CD4-positive, alpha-beta T cell (primary cell): ENCODE measurements at regions not wholly inside any gene's neighbourhood (a gene's known extent, or its start where the extent isn't known, plus 50 kb on each side); places are given as distances from the start of the nearest gene placed in this dataset.

Experiments
- ATAC-seq: fragments of 200-7000 bp; cut with Tn5 transposase; one replicate; pipeline ENCODE4 v1.10.0; 2022; ENCODE audit warnings: mild to moderate bottlenecking; ENCODE audit not compliant: poor library complexity
- CTCF ChIA-PET: fragments of 350-600 bp; sonication (Branson Sonifier 250); formaldehyde crosslinking; loops from one replicate; lab custom pipeline; 2021; ENCODE audit warnings: antibody characterized with exemption, inconsistent platforms; lab: Charles Lee
- POLR2A ChIA-PET: fragments of 350-600 bp; sonication (Branson Sonifier 250); formaldehyde crosslinking; loops from one replicate; lab custom pipeline; 2021; ENCODE audit warnings: antibody characterized with exemption, inconsistent platforms; lab: Charles Lee
- DNase-seq, 14 experiments: peaks; one replicate each; pipeline ENCODE4 v3.0.0-alpha.2; 2013 to 2020; ENCODE audit warnings: mixed read lengths in 2 of 14
- H3K27ac ChIP-seq, 2 donors: one replicate each; pipeline versions ENCODE4 v1.5.1 to v1.7.0; 2013; ENCODE audit warnings: low read length in 2 of 2, low read depth in 1 of 2, mild to moderate bottlenecking in 1 of 2
- H3K27me3 ChIP-seq, 2 experiments: 1 replicate in 1 of 2; 2 replicates in 1 of 2; pipeline versions ENCODE4 v1.6.1 to v1.7.0; 2013; ENCODE audit warnings: low read length in 2 of 2, control low read depth in 1 of 2, mild to moderate bottlenecking in 1 of 2, moderate library complexity in 1 of 2; ENCODE audit not compliant: insufficient read depth in 2 of 2, control insufficient read depth in 1 of 2
- H3K36me3 ChIP-seq: one replicate; pipeline ENCODE4 v1.6.1; 2013; ENCODE audit warnings: low read length, control low read depth; ENCODE audit not compliant: insufficient read depth
- H3K4me1 ChIP-seq: one replicate; pipeline ENCODE4 v1.6.1; 2013; ENCODE audit warnings: low read length, control low read depth; ENCODE audit not compliant: insufficient read depth
- H3K4me3 ChIP-seq: one replicate; pipeline ENCODE4 v1.5.1; 2013; ENCODE audit warnings: mild to moderate bottlenecking, low read length, moderate library complexity
- H3K9me3 ChIP-seq, 2 experiments: 1 replicate in 1 of 2; 2 replicates in 1 of 2; pipeline versions ENCODE4 v1.6.1 to v1.7.0; 2013; ENCODE audit warnings: low read length in 2 of 2, mild to moderate bottlenecking in 2 of 2, control low read depth in 1 of 2, moderate library complexity in 1 of 2; ENCODE audit not compliant: control insufficient read depth in 1 of 2, insufficient read depth in 1 of 2
- H3K27ac Mint-ChIP-seq: one replicate; pipeline ENCODE4 v1.8.0; 2020; ENCODE audit warnings: mixed read lengths
- H3K27me3 Mint-ChIP-seq: one replicate; pipeline ENCODE4 v1.8.0; 2021; ENCODE audit warnings: mixed read lengths
- H3K36me3 Mint-ChIP-seq: one replicate; pipeline ENCODE4 v1.8.0; 2021; ENCODE audit warnings: low read depth, mixed read lengths
- H3K4me1 Mint-ChIP-seq: one replicate; pipeline ENCODE4 v1.8.0; 2021; ENCODE audit warnings: low read depth, mixed read lengths
- H3K4me3 Mint-ChIP-seq: one replicate; pipeline ENCODE4 v1.8.0; 2020; ENCODE audit warnings: mild to moderate bottlenecking, mixed read lengths
- H3K9me3 Mint-ChIP-seq: one replicate; pipeline ENCODE4 v1.8.0; 2020; ENCODE audit warnings: mixed read lengths
- intact Hi-C, 2 experiments: fragments of 100-400 bp; cut with DNase I in 1 of 2; cut with micrococcal nuclease in 1 of 2; formaldehyde crosslinking; loops; one replicate each; pipeline versions ENCODE4 v1.15.1 to v1.9.0; 2023 to 2025; cut with DNase I, micrococcal nuclease
- TF ChIP-seq, protein P1 (sequence below): fragments of 200-600 bp; IDR thresholded peaks from one replicate; pipeline ENCODE4 v1.8.0; 2022; ENCODE audit warnings: antibody characterized with exemption, mild to moderate bottlenecking

DNA sequence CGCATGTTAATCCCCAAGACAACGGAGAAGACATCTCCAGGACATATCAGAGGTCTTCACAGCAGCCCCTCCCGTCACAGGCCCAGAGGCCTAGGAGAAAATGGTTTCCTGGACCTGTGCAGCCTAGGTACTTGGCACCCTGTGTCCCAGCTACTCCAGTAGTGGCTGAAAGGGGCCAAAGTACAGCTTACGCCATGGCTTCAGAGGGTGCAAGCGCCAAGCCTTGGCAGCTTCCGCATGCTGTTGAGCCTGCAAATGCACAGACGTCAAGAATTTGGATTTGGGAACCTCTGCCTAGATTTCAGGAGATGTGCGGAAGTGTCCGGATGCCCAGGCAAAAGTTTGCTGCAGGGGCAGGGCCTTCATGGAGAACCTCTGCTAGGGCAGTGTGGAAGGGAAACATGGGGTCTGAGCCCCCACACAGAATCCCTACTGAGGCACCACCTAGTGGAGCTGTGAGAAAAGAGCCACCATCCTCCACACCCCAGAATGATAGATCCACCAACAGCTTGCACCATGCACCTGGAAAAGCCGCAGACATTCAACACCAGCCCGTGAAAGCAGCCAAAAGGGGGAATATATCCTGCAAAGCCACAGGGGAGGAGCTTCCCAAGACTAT is 159.3 kb upstream of the COX10 start:
- no peaks in the 10 kb centered on the region for H3K36me3 Mint-ChIP-seq
- H3K9me3 Mint-ChIP-seq: peaks cover 4% of the 10 kb centered on the region
- no peak overlapping the region for H3K27ac Mint-ChIP-seq
- Histone ChIP-seq H3K4me1 (no peaks in the 10 kb centered on the region), H3K36me3 (no peaks in the 10 kb centered on the region), H3K4me3 (no peak overlapping the region), H3K9me3 (peaks cover 0 to 5% of the 10 kb centered on the region in 2 experiments), H3K27ac (no peak overlapping the region), H3K27me3 (no peaks in the 10 kb centered on the region)
- CTCF ChIA-PET: interaction anchor here (1.2 kb wide), 1 partner anchor 102 kb away, joined by 3 read pairs; no protein-coding TSS in a partner anchor
- DNase-seq (no peak), ATAC-seq (no peak)
- no peaks in the 10 kb centered on the region for H3K27me3 Mint-ChIP-seq
- TF ChIP-seq, protein P1, sequence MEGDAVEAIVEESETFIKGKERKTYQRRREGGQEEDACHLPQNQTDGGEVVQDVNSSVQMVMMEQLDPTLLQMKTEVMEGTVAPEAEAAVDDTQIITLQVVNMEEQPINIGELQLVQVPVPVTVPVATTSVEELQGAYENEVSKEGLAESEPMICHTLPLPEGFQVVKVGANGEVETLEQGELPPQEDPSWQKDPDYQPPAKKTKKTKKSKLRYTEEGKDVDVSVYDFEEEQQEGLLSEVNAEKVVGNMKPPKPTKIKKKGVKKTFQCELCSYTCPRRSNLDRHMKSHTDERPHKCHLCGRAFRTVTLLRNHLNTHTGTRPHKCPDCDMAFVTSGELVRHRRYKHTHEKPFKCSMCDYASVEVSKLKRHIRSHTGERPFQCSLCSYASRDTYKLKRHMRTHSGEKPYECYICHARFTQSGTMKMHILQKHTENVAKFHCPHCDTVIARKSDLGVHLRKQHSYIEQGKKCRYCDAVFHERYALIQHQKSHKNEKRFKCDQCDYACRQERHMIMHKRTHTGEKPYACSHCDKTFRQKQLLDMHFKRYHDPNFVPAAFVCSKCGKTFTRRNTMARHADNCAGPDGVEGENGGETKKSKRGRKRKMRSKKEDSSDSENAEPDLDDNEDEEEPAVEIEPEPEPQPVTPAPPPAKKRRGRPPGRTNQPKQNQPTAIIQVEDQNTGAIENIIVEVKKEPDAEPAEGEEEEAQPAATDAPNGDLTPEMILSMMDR: no peak
- intact Hi-C loops: no loop called here
- POLR2A ChIA-PET: no interaction called here
- H3K4me1 Mint-ChIP-seq: no peaks in the 10 kb centered on the region
- H3K4me3 Mint-ChIP-seq: no peak overlapping the region

DNA sequence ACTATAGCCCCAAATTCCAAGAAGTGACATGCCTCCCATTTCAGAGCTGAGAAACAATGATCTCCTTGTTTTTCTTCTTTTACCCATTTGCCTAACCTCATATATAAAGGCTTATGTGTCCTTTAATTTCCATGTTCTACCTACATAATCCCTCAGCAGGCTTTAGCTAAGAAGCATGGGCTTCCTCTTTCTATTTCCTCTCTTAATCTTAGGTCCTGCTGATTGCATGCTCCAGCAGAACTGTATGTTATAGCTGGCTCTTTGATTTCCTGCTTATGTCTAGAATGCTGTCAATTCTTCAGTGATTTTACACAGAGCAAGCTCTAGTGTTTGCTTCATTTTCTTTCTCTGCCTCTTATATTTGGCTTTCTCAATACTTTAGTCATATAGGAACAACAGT is 151.7 kb upstream of the COX10 start:
- no peak overlapping the region for H3K4me3 ChIP-seq
- H3K27me3 ChIP-seq: no peaks in the 10 kb centered on the region
- CTCF ChIA-PET: interaction anchor here (1.1 kb wide), 1 partner anchor 9 kb away, joined by 3 read pairs; no protein-coding TSS in a partner anchor
- no peaks in the 10 kb centered on the region for H3K36me3 ChIP-seq
- peaks cover 4% of the 10 kb centered on the region for H3K9me3 Mint-ChIP-seq
- no peaks in the 10 kb centered on the region for H3K36me3 Mint-ChIP-seq
- H3K4me3 Mint-ChIP-seq: no peak overlapping the region
- no peak overlapping the region for H3K27ac ChIP-seq
- POLR2A ChIA-PET: no interaction called here
- H3K4me1 Mint-ChIP-seq: no peaks in the 10 kb centered on the region
- intact Hi-C loops: no loop called here
- ATAC-seq (no peak), DNase-seq (no peak)
- peaks cover 0 to 2% of the 10 kb centered on the region in 2 experiments for H3K9me3 ChIP-seq
- no peak overlapping the region for H3K27ac Mint-ChIP-seq
- TF ChIP-seq, protein P1: no peak
- H3K4me1 ChIP-seq: no peaks in the 10 kb centered on the region
- H3K27me3 Mint-ChIP-seq: no peaks in the 10 kb centered on the region

DNA sequence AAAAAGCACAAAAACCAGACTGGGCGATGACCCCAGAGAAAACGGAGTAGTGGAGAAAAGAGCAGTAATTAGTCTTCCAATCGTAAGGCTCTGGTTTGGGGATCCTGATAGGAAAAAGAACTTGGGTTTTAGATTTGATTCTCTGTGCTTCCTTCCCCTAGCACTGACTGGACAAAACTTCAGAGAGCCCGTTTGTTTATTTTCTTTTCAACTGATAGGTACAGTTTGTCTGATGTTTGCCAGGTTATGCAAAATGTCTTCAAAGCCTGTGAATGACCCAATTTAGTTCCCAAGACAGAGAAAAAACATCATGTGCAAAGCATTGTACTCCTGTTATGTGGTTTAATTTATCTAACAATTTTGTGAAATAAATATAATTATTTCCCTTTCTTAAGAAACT is 151.1 kb upstream of the COX10 start:
- no peaks in the 10 kb centered on the region for H3K36me3 Mint-ChIP-seq
- H3K9me3 Mint-ChIP-seq: no peaks in the 10 kb centered on the region
- H3K27ac Mint-ChIP-seq: no peak overlapping the region
- no peaks in the 10 kb centered on the region for H3K27me3 ChIP-seq
- H3K4me3 Mint-ChIP-seq: no peak overlapping the region
- H3K27ac ChIP-seq: no peak overlapping the region
- no peaks in the 10 kb centered on the region for H3K36me3 ChIP-seq
- ChIA-PET POLR2A (interaction anchor here (0.5 kb wide), 1 partner anchor 21 kb away, joined by 3 read pairs; no protein-coding TSS in a partner anchor), CTCF (interaction anchor here (1.1 kb wide), 1 partner anchor 10 kb away, joined by 3 read pairs; no protein-coding TSS in a partner anchor)
- intact Hi-C loops: no loop called here
- no peak for ATAC-seq
- H3K27me3 Mint-ChIP-seq: no peaks in the 10 kb centered on the region
- no peaks in the 10 kb centered on the region for H3K4me1 ChIP-seq
- no peak for DNase-seq
- TF ChIP-seq, protein P1: no peak
- H3K4me3 ChIP-seq: no peak overlapping the region
- no peaks in the 10 kb centered on the region for H3K4me1 Mint-ChIP-seq
- H3K9me3 ChIP-seq: no peaks in the 10 kb centered on the region
